T-helper 22 cell (primary cell): ENCODE measurements at regions not wholly inside any gene's neighbourhood (a gene's known extent, or its start where the extent isn't known, plus 50 kb on each side); places are given as distances from the start of the nearest gene placed in this dataset.
"Not testable (repeated sequence)": the region's sequence is repeated elsewhere in the genome, so short reads cannot be mapped to it uniquely, and the experiment has no call there.

ENCODE experiments used
- DNase-seq: peaks from one replicate; pipeline ENCODE4 v3.0.0-alpha.2; 2020; ENCODE audit warnings: low read depth

DNA sequence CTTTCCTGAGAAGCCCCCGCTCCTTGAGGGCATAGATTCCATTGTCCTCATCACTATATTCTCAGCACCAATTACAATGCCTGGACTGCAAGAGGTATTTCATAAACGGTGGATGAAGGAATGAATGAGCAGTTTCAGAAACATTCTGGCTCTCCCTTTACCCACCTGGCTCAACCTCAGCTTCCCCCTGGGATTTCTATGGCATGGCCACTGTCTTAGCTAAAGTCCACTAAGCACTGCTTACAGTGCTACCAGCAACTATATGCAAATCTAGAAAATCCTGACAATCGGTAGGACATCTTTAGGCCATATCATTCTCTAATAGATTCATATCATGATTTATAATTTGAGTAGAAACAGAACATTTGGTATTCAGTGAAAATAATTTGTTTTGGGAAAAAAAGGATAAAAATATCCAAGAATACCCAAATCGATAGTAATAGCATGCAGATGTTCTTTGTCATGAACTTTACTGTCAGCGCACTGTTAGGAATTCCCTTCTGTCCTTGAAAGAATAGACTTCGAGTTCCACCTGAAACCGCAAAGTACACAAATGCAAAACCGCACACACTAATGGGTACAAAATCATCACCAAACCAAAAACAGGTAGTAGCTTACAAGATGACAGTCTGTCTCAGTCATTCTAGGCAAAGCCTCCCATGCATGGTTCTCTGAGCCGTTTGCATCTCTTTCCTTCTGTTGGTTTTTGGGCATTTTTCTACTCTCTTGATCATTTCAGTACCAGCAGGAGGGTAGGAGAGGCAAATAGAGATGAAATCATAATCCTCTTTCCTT lies 303.6 kb upstream of the ID2 start:
- DNase-seq: no peak

- DNase-seq: no peak
Measured at GRCh38 chr2:8379128-8379527, 302.7 kb upstream of the ID2 start.

DNA sequence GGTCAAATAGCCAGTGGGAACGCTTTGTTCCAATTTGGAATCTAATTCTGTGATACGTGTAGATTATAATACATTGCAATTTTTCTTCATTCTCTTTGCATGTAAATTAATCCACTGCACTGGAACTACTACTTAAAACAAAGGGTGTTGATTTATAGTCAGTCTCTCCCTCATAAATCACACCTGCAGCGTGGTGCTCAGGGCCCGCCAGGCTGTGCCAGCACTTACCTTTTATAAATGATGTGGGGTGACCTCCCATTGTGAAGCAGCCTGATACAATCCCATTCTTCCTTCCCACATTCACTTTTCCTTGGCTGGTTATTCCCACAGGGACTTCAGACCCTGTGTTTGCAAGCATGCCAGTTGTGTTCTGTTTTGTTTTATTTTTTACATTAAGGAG lies 302.3 kb upstream of the ID2 start:
- no peak for DNase-seq

DNA sequence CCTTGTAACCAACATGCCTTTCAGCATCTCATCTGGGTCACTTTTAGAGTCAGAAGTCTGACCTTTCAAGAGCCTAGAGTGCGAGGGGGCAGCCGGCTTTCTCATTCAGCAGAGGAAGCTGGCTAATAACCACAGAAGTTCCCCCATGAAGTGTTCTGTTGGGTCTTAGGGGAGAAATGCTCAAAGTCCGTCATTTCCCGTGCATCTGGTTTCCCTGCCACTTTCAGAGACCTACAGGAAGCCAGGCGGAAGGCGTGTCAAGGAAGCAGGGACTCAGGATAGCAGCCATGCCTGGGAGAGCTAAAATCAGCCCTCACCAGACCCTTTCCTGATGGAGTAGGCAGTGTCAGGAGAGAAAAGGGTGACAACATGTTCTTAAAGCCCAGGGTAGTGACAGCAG lies 301.8 kb upstream of the ID2 start:
- no peak for DNase-seq

- DNase-seq: no peak
Measured at GRCh38 chr2:8380566-8380965, 301.3 kb upstream of the ID2 start.

DNA sequence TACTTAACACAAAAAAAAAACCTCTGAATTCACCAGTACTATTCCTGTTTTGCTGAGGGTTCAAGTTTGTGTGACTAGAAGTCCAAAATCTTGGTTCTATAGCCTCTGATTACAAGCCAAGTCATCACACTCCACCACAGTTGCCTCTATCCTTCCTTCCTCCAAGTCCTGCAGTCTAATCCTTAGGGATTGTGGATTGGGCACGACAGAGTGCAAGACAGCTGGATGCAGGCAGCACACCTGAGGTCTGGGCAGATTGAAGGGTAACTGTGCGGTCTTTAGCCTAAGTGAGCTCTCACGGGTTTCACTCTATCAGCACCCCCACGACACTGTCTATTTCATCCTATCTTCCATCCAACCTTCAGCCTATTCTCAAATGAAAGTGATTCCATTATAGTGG lies 299.4 kb upstream of the ID2 start:
- DNase-seq: no peak

GRCh38 chr2:8386748-8387147 lies 295.1 kb upstream of the ID2 start:
- not testable (repeated sequence) for DNase-seq

- no peak for DNase-seq
Measured at GRCh38 chr2:8388781-8389180, 293.1 kb upstream of the ID2 start.

DNA sequence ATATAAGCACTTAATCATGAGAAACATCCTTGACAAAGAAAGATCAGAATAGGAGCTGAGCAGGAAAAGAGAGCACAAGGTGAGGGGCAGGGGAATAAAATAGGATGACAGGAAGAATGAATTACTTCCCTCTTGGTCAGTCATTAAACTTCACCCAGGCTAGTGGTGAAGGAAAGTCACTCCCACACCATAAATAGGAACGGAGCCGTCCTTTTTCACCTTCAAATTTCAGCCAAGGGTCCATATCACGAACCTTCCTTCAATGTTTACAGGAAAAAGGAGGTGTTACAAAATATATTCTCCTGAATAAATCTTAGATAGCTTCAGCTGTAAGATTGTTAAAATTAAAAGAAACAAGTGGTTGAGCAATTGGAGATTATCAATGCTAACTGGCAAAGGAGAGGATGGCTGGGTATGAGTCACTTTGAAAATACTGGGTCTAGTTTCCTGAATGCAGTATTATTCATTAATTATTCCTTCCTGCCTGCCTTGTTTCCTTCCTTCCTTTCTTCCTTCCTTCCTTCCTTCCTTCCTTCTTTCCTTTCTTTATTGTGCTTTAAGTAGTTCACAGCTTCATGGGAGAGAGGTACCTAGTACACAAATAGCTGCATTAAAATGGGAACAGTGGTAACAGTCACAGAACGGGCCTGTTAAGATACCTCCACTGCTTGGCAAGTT lies 292.3 kb upstream of the ID2 start:
- DNase-seq: no peak

GRCh38 chr2:8391126-8391525 lies 290.7 kb upstream of the ID2 start:
- DNase-seq: no peak

- DNase-seq: no peak
Measured at GRCh38 chr2:8391584-8391983, 290.3 kb upstream of the ID2 start.

GRCh38 chr2:8392098-8392866 lies 289.6 kb upstream of the ID2 start:
- DNase-seq: no peak

DNA sequence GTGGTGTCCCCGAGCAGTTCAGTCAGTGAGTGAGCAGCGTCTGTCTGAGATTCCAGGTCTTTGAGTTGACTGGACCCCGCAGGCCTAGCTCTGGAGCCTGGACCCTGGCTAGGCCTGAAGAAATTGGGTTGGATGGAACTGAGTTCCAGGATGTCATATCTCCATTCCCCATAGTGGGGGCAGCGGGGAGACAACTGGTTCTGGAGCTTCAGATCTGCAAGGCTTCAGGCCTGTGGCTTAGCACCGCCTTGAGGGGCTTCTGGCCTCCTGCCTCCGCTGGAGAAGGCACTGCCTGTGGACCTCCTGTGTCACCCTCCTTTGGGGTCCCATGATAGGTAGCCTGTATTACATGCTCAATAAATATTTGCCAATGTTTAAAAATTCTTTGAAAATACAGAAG lies 288.4 kb upstream of the ID2 start:
- DNase-seq: no peak

DNA sequence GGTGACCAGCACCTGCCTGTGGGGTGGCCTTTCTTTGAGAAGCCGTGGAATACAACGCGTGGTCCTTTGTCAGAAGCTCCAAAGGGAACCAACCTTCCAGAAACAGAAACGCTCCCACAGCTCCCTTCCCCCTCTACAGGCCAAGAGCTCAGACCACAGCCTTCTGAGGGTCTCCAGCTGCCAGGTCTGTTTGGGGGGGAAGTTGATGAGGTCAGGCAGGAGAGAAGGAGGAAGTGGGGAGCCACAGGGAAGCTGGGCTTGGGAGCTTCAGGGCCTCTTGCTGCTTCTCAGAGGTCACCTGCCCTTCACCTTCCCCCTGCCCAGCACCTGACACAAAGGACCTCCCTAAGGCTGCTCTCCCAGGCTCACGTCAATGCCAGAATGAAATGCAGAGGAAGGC lies 287.7 kb upstream of the ID2 start:
- no peak for DNase-seq

- no peak for DNase-seq
Measured at GRCh38 chr2:8394569-8395359, 287.1 kb upstream of the ID2 start.

- DNase-seq: no peak
Measured at GRCh38 chr2:8395718-8396117, 286.1 kb upstream of the ID2 start.

DNA sequence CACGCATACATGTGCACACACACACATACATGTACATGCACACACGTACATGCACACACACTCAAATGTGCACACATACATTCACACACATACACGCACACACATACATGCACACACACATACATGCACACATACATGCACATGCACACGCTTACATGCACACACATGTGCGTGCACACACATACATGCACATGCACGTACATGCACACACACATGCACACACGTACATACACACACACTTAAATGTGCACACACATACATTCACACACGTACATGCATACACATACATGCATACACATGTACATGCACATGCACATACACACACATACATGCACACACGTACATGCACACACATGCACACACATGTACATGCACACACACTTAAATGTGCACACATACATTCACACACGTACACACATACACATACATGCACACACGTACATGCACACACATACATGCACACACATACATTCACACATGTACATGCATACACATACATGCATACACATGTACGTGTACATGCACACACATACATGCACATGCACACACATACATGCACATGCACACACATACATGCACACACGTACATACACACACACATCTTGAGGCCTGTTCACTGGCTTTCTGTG lies 283.7 kb upstream of the ID2 start:
- DNase-seq: no peak

- DNase-seq: no peak
Measured at GRCh38 chr2:8399731-8400130, 282.1 kb upstream of the ID2 start.

DNA sequence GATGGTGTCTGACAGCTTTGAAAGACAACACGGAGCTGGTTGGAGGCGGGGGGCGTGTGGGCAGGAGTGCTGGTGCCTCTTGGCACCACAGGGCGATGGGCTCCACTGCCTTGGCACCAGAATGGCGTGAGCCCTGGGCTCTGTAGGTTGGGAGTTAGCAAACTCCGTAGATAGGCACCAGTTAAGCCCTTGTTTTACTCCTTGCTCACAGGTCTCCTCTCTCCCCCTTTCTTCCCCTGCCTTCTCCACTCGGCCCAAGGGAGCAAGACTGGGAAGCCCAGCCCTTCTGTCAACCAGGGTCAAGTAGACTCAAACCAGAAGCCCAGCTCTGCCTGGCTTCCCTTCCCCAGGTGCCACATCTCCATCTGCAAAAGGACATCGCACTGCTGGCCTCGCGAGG lies 281.7 kb upstream of the ID2 start:
- no peak for DNase-seq

DNA sequence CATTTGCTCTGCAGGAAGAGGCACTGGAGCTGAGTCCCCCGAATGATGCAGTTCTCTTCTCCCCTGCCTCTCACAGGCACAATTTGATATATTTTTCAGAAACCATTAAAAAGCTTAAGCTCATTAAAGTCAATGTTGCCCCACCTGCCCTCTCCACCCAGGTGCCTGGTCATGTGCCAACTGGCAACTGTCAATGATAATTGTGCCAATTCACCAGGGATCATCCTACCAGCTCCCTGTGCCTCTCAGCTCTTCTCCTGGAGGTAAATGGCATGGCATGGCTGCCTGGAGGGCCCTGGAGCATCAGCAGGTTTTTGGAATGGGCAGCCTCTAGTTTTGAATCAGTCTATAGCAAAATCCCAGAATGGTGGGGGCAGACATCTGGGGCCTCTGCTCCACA lies 279.6 kb upstream of the ID2 start:
- DNase-seq: no peak

DNA sequence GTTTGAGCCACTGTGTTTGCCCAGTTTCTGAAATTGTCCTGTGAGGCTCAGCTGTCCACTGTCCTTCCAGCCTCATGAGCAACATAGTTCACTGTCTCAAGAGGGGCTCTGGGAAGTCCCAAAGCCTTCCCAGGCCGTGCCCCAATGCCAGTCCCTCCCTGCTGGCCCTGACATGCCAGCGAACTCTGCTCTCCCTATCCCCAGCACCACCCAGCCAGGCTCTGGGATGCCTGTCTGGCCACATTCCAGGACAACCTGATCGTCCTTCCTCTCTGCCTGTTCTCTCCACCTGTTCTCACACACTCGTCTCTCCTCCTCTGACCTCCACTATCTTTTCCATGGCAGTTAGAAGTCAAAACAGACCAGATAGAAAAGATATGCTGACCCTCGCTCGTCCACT lies 278.0 kb upstream of the ID2 start:
- no peak for DNase-seq

DNA sequence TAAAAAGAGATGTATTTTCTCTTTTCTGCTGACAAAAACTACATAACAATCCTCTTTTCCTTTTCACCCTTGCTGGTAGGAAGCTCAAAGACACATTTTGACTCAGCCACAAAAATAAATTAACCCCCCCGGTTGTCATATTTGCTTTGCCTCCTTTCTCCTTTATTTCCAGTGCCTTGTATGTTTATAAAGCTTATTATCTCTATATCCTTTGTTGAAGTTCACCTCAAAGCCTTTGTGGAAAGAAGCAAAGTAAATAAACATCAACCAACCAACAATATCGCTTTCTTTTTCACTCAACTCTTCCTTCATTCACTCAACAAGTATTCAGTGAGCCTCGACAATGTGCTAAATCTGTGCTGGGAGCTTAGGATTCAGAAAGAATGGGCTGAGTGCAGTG lies 276.5 kb upstream of the ID2 start:
- DNase-seq: no peak
